HepG2 (cell line): ENCODE measurements at regions not wholly inside any gene's neighbourhood (a gene's known extent, or its start where the extent isn't known, plus 50 kb on each side); places are given as distances from the start of the nearest gene placed in this dataset.

ENCODE experiments used
- AHDC1 ChIP-seq: sonication (generic); formaldehyde crosslinking; IDR thresholded peaks from 2 replicates; pipeline ENCODE4 v1.5.1; 2020; ENCODE audit warnings: mild to moderate bottlenecking, missing genetic modification reagents, borderline replicate concordance
- BATF2 ChIP-seq: sonication (generic); formaldehyde crosslinking; IDR thresholded peaks from 2 replicates; pipeline ENCODE4 v1.8.0; 2022; ENCODE audit warnings: mild to moderate bottlenecking, missing genetic modification reagents, moderate library complexity
- GZF1 ChIP-seq: sonication (generic); formaldehyde crosslinking; IDR thresholded peaks from 2 replicates; pipeline ENCODE4 v1.5.1; 2020; ENCODE audit warnings: mild to moderate bottlenecking, missing genetic modification reagents
- HDAC1 ChIP-seq: sonication (generic); formaldehyde crosslinking; IDR thresholded peaks from 2 replicates; pipeline ENCODE4 v1.5.1; 2020; ENCODE audit warnings: mild to moderate bottlenecking, missing genetic modification reagents
- MXD4 ChIP-seq: IDR thresholded peaks from 2 replicates; pipeline ENCODE4 v1.6.1; 2016; ENCODE audit warnings: mild to moderate bottlenecking, missing biosample characterization, missing genetic modification reagents
- ZBTB7A ChIP-seq: sonication (generic); formaldehyde crosslinking; IDR thresholded peaks from 2 replicates; pipeline ENCODE4 v1.8.0; 2022; ENCODE audit warnings: mild to moderate bottlenecking, missing genetic modification reagents
- ZBTB7B ChIP-seq: sonication (generic); formaldehyde crosslinking; IDR thresholded peaks from 2 replicates; pipeline ENCODE4 v1.4.0; 2020; ENCODE audit warnings: missing genetic modification reagents
- ZNF136 ChIP-seq: sonication (generic); formaldehyde crosslinking; IDR thresholded peaks from 2 replicates; pipeline ENCODE4 v1.8.1; 2022; ENCODE audit warnings: low read depth, mild to moderate bottlenecking, moderate library complexity, missing genetic modification reagents
- ZNF354B ChIP-seq: sonication (generic); formaldehyde crosslinking; IDR thresholded peaks from 2 replicates; pipeline ENCODE4 v1.8.0; 2022; ENCODE audit warnings: mild to moderate bottlenecking, missing genetic modification reagents
- ZNF777 ChIP-seq: sonication (generic); formaldehyde crosslinking; IDR thresholded peaks from 2 replicates; pipeline ENCODE4 v1.4.0; 2020; ENCODE audit warnings: missing genetic modification reagents
- TF ChIP-seq, protein P1 (sequence below): IDR thresholded peaks from 2 replicates; pipeline ENCODE4 v1.6.1; 2016; ENCODE audit warnings: mild to moderate bottlenecking, missing biosample characterization, missing genetic modification reagents
- TF ChIP-seq, protein P2 (sequence below): sonication (generic); formaldehyde crosslinking; IDR thresholded peaks from 2 replicates; pipeline ENCODE4 v1.4.0; 2020; ENCODE audit warnings: mild to moderate bottlenecking, missing genetic modification reagents
- TF ChIP-seq, protein P3 (sequence below), 2 experiments: sonication (generic) in 1 of 2; formaldehyde crosslinking in 1 of 2; IDR thresholded peaks; 2 replicates each; pipeline versions ENCODE4 v1.4.0 to v1.6.1; 2016 to 2020; ENCODE audit warnings: borderline replicate concordance in 1 of 2, low read depth in 1 of 2, mild to moderate bottlenecking in 1 of 2, missing genetic modification reagents in 1 of 2

DNA sequence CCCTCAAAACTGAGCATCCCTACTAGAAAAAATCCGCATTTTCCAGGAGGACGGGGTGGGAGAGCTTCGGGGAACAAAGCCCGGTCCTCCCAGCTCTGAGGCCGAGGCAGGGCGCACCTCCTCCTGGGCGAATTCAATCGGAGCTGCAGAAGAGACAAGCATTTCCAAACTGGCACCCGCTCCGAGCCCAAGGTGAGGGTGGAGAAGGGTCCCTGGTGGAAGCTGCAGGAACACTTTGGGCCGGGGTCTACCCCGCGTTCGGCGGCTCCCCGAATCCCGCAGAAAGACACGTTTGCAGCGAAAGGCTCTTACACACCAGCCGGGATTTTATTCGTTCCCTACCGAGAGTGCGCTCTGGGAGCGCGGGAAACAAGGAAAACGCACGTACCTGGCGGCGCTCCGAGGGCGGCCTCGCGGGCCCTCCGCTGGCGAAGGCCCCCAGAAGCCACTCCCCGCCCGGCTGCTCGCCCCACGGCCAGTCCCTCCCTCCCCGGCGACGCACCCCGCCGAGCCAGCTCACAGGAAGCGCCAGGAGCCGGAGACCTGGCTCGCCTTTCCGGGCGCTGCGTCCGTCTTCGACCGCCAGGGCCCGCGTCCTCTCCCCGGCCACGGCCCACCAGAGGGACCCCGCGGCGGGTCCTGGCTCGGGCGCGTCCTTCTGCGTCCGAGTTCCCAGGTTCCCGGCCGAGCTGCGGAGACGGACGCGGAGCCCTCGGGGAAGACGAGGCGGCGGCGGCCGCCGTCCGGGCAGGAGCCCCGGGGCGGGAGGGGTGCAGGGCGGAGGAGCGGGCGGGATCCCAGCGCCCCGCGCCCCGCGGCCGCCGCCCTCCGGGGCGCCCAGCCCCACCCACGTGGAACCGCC, 49.8 kb upstream of the BAHCC1 start (continued):
- TF ChIP-seq HDAC1, result no peak; the same call in none of the 2 replicates
- peak; percentile 43; the same call in 1 of the 2 replicates for TF ChIP-seq ZBTB7A (CRISPR knock-in tag)
- peak; percentile 72; the same call in 1 of the 2 replicates for TF ChIP-seq ZBTB7B
- TF ChIP-seq, protein P1, sequence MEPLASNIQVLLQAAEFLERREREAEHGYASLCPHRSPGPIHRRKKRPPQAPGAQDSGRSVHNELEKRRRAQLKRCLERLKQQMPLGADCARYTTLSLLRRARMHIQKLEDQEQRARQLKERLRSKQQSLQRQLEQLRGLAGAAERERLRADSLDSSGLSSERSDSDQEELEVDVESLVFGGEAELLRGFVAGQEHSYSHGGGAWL (CRISPR knock-in tag), result peak; percentile 78
- TF ChIP-seq, protein P2, sequence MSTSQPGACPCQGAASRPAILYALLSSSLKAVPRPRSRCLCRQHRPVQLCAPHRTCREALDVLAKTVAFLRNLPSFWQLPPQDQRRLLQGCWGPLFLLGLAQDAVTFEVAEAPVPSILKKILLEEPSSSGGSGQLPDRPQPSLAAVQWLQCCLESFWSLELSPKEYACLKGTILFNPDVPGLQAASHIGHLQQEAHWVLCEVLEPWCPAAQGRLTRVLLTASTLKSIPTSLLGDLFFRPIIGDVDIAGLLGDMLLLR, result no peak
- TF ChIP-seq ZNF354B (CRISPR knock-in tag), result no peak; the same call in 1 of the 2 replicates
- TF ChIP-seq, protein P3, sequence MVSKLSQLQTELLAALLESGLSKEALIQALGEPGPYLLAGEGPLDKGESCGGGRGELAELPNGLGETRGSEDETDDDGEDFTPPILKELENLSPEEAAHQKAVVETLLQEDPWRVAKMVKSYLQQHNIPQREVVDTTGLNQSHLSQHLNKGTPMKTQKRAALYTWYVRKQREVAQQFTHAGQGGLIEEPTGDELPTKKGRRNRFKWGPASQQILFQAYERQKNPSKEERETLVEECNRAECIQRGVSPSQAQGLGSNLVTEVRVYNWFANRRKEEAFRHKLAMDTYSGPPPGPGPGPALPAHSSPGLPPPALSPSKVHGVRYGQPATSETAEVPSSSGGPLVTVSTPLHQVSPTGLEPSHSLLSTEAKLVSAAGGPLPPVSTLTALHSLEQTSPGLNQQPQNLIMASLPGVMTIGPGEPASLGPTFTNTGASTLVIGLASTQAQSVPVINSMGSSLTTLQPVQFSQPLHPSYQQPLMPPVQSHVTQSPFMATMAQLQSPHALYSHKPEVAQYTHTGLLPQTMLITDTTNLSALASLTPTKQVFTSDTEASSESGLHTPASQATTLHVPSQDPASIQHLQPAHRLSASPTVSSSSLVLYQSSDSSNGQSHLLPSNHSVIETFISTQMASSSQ (IDR thresholded peaks at IDR 0.05; ENCODE audit: low read depth), result no peak
- TF ChIP-seq, protein P3 (CRISPR knock-in tag; IDR thresholded peaks at IDR 0.05; ENCODE audit: borderline replicate concordance), result no peak
- 0 out of 2 replicates have a peak, but pooled peaks have one; percentile 36 for TF ChIP-seq GZF1 (CRISPR knock-in tag)
- peak; percentile 61 for TF ChIP-seq MXD4
- 0 out of 2 replicates have a peak, but pooled peaks have one; percentile 10 for TF ChIP-seq AHDC1 (CRISPR knock-in tag)
- TF ChIP-seq BATF2, result no peak
- TF ChIP-seq ZNF777, result peak; percentile 99
- no peak for TF ChIP-seq ZNF136 (CRISPR knock-in tag)
